ENCODE measurements at regions not wholly inside any gene's neighbourhood (a gene's known extent, or its start where the extent isn't known, plus 50 kb on each side); places are given as distances from the start of the nearest gene placed in this dataset.
"Not testable (repeated sequence)": the region's sequence is repeated elsewhere in the genome, so short reads cannot be mapped to it uniquely, and the experiment has no call there.

GRCh38 chr9:66736686-66737085 is 163.8 kb upstream of the ZNF658 start:
- H3K36me3 ChIP-seq (replicated peaks in 1 of 2; ENCODE audit: control insufficient read depth in 1 of 2, insufficient read depth in 2 of 2, low read length in 2 of 2); H3K4me3 Mint-ChIP-seq; H3K4me3 ChIP-seq (replicated peaks in 1 of 3; ENCODE audit: low read depth in 2 of 3, low read length in 3 of 3); H3K36me3 Mint-ChIP-seq; H3K27me3 Mint-ChIP-seq (ENCODE audit: low read depth in 3 of 3); H4K20me1 ChIP-seq (ENCODE audit: insufficient read depth, low read length); H3K27ac ChIP-seq (ENCODE audit: low read depth in 1 of 2, low read length in 2 of 2); H3K9me3 Mint-ChIP-seq; H3K4me1 ChIP-seq (ENCODE audit: control insufficient read depth in 1 of 2, insufficient read depth in 2 of 2, low read length in 2 of 2); intact Hi-C loops (cut with micrococcal nuclease); H3K27ac Mint-ChIP-seq; H3K79me2 ChIP-seq (ENCODE audit: insufficient read depth, low read length); H3K9me3 ChIP-seq (replicated peaks in 1 of 2; ENCODE audit: control insufficient read depth in 1 of 2, insufficient read depth in 1 of 2, low read length in 2 of 2); H3K4me1 Mint-ChIP-seq; H3K27me3 ChIP-seq (ENCODE audit: control insufficient read depth in 2 of 2, insufficient read depth in 2 of 2, low read length in 2 of 2); H2AFZ ChIP-seq (ENCODE audit: insufficient read depth, low read depth, low read length, poor library complexity, severe bottlenecking); H3K4me2 ChIP-seq (replicated peaks; ENCODE audit: extremely low read depth, low read length, poor library complexity, severe bottlenecking); DNase-seq; H3K9ac ChIP-seq (ENCODE audit: insufficient read depth, low read length, poor library complexity, severe bottlenecking): not testable (repeated sequence)

GRCh38 chr9:66738418-66738817 is 162.1 kb upstream of the ZNF658 start:
- no CpG with 5 or more reads among the region's 1 CpG for WGBS (ENCODE audit: insufficient coverage)
- H3K36me3 ChIP-seq (replicated peaks in 1 of 2; ENCODE audit: control insufficient read depth in 1 of 2, insufficient read depth in 2 of 2, low read length in 2 of 2); H3K79me2 ChIP-seq (ENCODE audit: insufficient read depth, low read length); DNase-seq; H3K9me3 ChIP-seq (replicated peaks in 1 of 2; ENCODE audit: control insufficient read depth in 1 of 2, insufficient read depth in 1 of 2, low read length in 2 of 2); H3K27me3 Mint-ChIP-seq (ENCODE audit: low read depth in 3 of 3); H4K20me1 ChIP-seq (ENCODE audit: insufficient read depth, low read length); H3K4me2 ChIP-seq (replicated peaks; ENCODE audit: extremely low read depth, low read length, poor library complexity, severe bottlenecking); H3K36me3 Mint-ChIP-seq; H3K27ac ChIP-seq (ENCODE audit: low read depth in 1 of 2, low read length in 2 of 2); H3K9me3 Mint-ChIP-seq; H3K4me1 Mint-ChIP-seq; H3K27me3 ChIP-seq (ENCODE audit: control insufficient read depth in 2 of 2, insufficient read depth in 2 of 2, low read length in 2 of 2); H2AFZ ChIP-seq (ENCODE audit: insufficient read depth, low read depth, low read length, poor library complexity, severe bottlenecking); intact Hi-C loops (cut with micrococcal nuclease); H3K4me1 ChIP-seq (ENCODE audit: control insufficient read depth in 1 of 2, insufficient read depth in 2 of 2, low read length in 2 of 2); H3K9ac ChIP-seq (ENCODE audit: insufficient read depth, low read length, poor library complexity, severe bottlenecking); H3K4me3 Mint-ChIP-seq; H3K27ac Mint-ChIP-seq; H3K4me3 ChIP-seq (replicated peaks in 1 of 3; ENCODE audit: low read depth in 2 of 3, low read length in 3 of 3): not testable (repeated sequence)

GRCh38 chr9:66740136-66740535 is 160.4 kb upstream of the ZNF658 start:
- H3K4me2 ChIP-seq (replicated peaks; ENCODE audit: extremely low read depth, low read length, poor library complexity, severe bottlenecking); H4K20me1 ChIP-seq (ENCODE audit: insufficient read depth, low read length); H3K4me1 Mint-ChIP-seq; H3K9me3 Mint-ChIP-seq; H3K36me3 Mint-ChIP-seq; intact Hi-C loops (cut with micrococcal nuclease); H3K79me2 ChIP-seq (ENCODE audit: insufficient read depth, low read length); H3K27ac Mint-ChIP-seq; H3K4me3 ChIP-seq (replicated peaks in 1 of 3; ENCODE audit: low read depth in 2 of 3, low read length in 3 of 3); H3K36me3 ChIP-seq (replicated peaks in 1 of 2; ENCODE audit: control insufficient read depth in 1 of 2, insufficient read depth in 2 of 2, low read length in 2 of 2); H3K9me3 ChIP-seq (replicated peaks in 1 of 2; ENCODE audit: control insufficient read depth in 1 of 2, insufficient read depth in 1 of 2, low read length in 2 of 2); DNase-seq; H3K27me3 Mint-ChIP-seq (ENCODE audit: low read depth in 3 of 3); H3K4me1 ChIP-seq (ENCODE audit: control insufficient read depth in 1 of 2, insufficient read depth in 2 of 2, low read length in 2 of 2); H3K4me3 Mint-ChIP-seq; H3K9ac ChIP-seq (ENCODE audit: insufficient read depth, low read length, poor library complexity, severe bottlenecking); H2AFZ ChIP-seq (ENCODE audit: insufficient read depth, low read depth, low read length, poor library complexity, severe bottlenecking); H3K27ac ChIP-seq (ENCODE audit: low read depth in 1 of 2, low read length in 2 of 2); H3K27me3 ChIP-seq (ENCODE audit: control insufficient read depth in 2 of 2, insufficient read depth in 2 of 2, low read length in 2 of 2): not testable (repeated sequence)
- no CpG with 5 or more reads among the region's 4 CpGs for WGBS (ENCODE audit: insufficient coverage)

GRCh38 chr9:66745846-66746245 is 154.7 kb upstream of the ZNF658 start:
- H3K9me3 Mint-ChIP-seq; H3K27ac Mint-ChIP-seq; H4K20me1 ChIP-seq (ENCODE audit: insufficient read depth, low read length); H3K36me3 Mint-ChIP-seq; H3K9ac ChIP-seq (ENCODE audit: insufficient read depth, low read length, poor library complexity, severe bottlenecking); H3K4me1 ChIP-seq (ENCODE audit: control insufficient read depth in 1 of 2, insufficient read depth in 2 of 2, low read length in 2 of 2); H3K27ac ChIP-seq (ENCODE audit: low read depth in 1 of 2, low read length in 2 of 2); H3K4me1 Mint-ChIP-seq; H3K27me3 ChIP-seq (ENCODE audit: control insufficient read depth in 2 of 2, insufficient read depth in 2 of 2, low read length in 2 of 2); H3K4me3 ChIP-seq (replicated peaks in 1 of 3; ENCODE audit: low read depth in 2 of 3, low read length in 3 of 3); intact Hi-C loops (cut with micrococcal nuclease); H3K27me3 Mint-ChIP-seq (ENCODE audit: low read depth in 3 of 3); H3K9me3 ChIP-seq (replicated peaks in 1 of 2; ENCODE audit: control insufficient read depth in 1 of 2, insufficient read depth in 1 of 2, low read length in 2 of 2); H3K36me3 ChIP-seq (replicated peaks in 1 of 2; ENCODE audit: control insufficient read depth in 1 of 2, insufficient read depth in 2 of 2, low read length in 2 of 2); H3K79me2 ChIP-seq (ENCODE audit: insufficient read depth, low read length); DNase-seq; H3K4me3 Mint-ChIP-seq; H2AFZ ChIP-seq (ENCODE audit: insufficient read depth, low read depth, low read length, poor library complexity, severe bottlenecking); H3K4me2 ChIP-seq (replicated peaks; ENCODE audit: extremely low read depth, low read length, poor library complexity, severe bottlenecking): not testable (repeated sequence)
- no CpG with 5 or more reads among the region's 27 CpGs for whole genome bisulfite sequencing (ENCODE audit: insufficient coverage)
